NOMO-1 treated with DMSO at 0.1 percent for 48 hours (cell line): ENCODE measurements at regions not wholly inside any gene's neighbourhood (a gene's known extent, or its start where the extent isn't known, plus 50 kb on each side); places are given as distances from the start of the nearest gene placed in this dataset.
"Not testable (repeated sequence)": the region's sequence is repeated elsewhere in the genome, so short reads cannot be mapped to it uniquely, and the experiment has no call there.

Source experiments
- DNase-seq: peaks from one replicate; lab custom pipeline; 2025; ENCODE audit not compliant: unreplicated experiment; lab: John Stamatoyannopoulos, UW

- no peak for DNase-seq
Observed at GRCh38 chr4:146124023-146124680, 51.4 kb upstream of the LSM6 start.

GRCh38 chr4:146123231-146123630 lies 52.3 kb upstream of the LSM6 start:
- no peak for DNase-seq

- DNase-seq, result no peak
Observed at GRCh38 chr4:146122398-146122797, 53.1 kb upstream of the LSM6 start.

GRCh38 chr4:146121757-146122156 lies 53.8 kb upstream of the LSM6 start:
- no peak for DNase-seq

- no peak for DNase-seq
Observed at GRCh38 chr4:146119845-146120404, 55.6 kb upstream of the LSM6 start.

GRCh38 chr4:146114066-146114465 lies 61.5 kb upstream of the LSM6 start:
- no peak for DNase-seq

- no peak for DNase-seq
Observed at GRCh38 chr4:146113171-146113570, 62.3 kb upstream of the LSM6 start.

GRCh38 chr4:146112389-146112788 lies 63.1 kb upstream of the LSM6 start:
- DNase-seq, result no peak

GRCh38 chr4:146110871-146111485 lies 64.5 kb upstream of the LSM6 start:
- peak; percentile 63 for DNase-seq

- no peak for DNase-seq
Observed at GRCh38 chr4:146108756-146109155, 66.8 kb upstream of the LSM6 start.

- no peak for DNase-seq
Observed at GRCh38 chr4:146107587-146108240, 67.8 kb upstream of the LSM6 start.

- peak; percentile 95 for DNase-seq
Observed at GRCh38 chr4:146105464-146105863, 70.1 kb upstream of the LSM6 start.

- no peak for DNase-seq
Observed at GRCh38 chr4:146104541-146104940, 71.0 kb upstream of the LSM6 start.

GRCh38 chr4:146104052-146104451 lies 71.5 kb upstream of the LSM6 start:
- DNase-seq, result not testable (repeated sequence)

GRCh38 chr4:146099585-146099984 lies 75.9 kb upstream of the LSM6 start:
- no peak for DNase-seq

GRCh38 chr4:146098978-146099377 lies 76.5 kb upstream of the LSM6 start:
- no peak for DNase-seq

GRCh38 chr4:146098397-146098796 lies 77.1 kb upstream of the LSM6 start:
- no peak for DNase-seq

- DNase-seq, result no peak
Observed at GRCh38 chr4:146096371-146096770, 79.1 kb upstream of the LSM6 start.

GRCh38 chr4:146095860-146096259 lies 79.7 kb upstream of the LSM6 start:
- no peak for DNase-seq

GRCh38 chr4:146095091-146095690 lies 80.3 kb upstream of the LSM6 start:
- DNase-seq, result no peak

GRCh38 chr4:146088690-146089089 lies 86.8 kb upstream of the LSM6 start:
- DNase-seq, result no peak

GRCh38 chr4:146087856-146088255 lies 87.7 kb upstream of the LSM6 start:
- no peak for DNase-seq
